ENCODE measurements at regions not wholly inside any gene's neighbourhood (a gene's known extent, or its start where the extent isn't known, plus 50 kb on each side); places are given as distances from the start of the nearest gene placed in this dataset.

- peaks cover 70% of the 10 kb centered on the region for H3K27me3 ChIP-seq (ENCODE audit: control insufficient read depth, insufficient read depth, low read length)
- H3K4me1 ChIP-seq (ENCODE audit: control insufficient read depth, insufficient read depth, low read length): no peaks in the 10 kb centered on the region
- peaks cover under 1% of the 10 kb centered on the region for H3K9me3 ChIP-seq (replicated peaks; ENCODE audit: low read length)
- no peak overlapping the region for H3K9ac ChIP-seq (ENCODE audit: low read depth, low read length)
- H3K4me3 ChIP-seq (ENCODE audit: low read length): no peak overlapping the region
- no peak overlapping the region for H3K4me2 ChIP-seq (ENCODE audit: low read length)
- no peaks in the 10 kb centered on the region for H3K36me3 ChIP-seq (ENCODE audit: insufficient read depth, low read length)
These were observed 278.0 kb upstream of the CDH4 start for GRCh38 chr20:60974022-60974421.

GRCh38 chr20:60974441-60974945 is 277.6 kb upstream of the CDH4 start:
- Histone ChIP-seq H3K36me3 (ENCODE audit: insufficient read depth, low read length) (no peaks in the 10 kb centered on the region), H3K9me3 (replicated peaks; ENCODE audit: low read length) (peaks cover 3% of the 10 kb centered on the region), H3K27me3 (ENCODE audit: control insufficient read depth, insufficient read depth, low read length) (peaks cover 67% of the 10 kb centered on the region), H3K9ac (ENCODE audit: low read depth, low read length) (no peak overlapping the region), H3K4me3 (ENCODE audit: low read length) (no peak overlapping the region), H3K4me2 (ENCODE audit: low read length) (no peak overlapping the region), H3K4me1 (ENCODE audit: control insufficient read depth, insufficient read depth, low read length) (no peaks in the 10 kb centered on the region)

DNA sequence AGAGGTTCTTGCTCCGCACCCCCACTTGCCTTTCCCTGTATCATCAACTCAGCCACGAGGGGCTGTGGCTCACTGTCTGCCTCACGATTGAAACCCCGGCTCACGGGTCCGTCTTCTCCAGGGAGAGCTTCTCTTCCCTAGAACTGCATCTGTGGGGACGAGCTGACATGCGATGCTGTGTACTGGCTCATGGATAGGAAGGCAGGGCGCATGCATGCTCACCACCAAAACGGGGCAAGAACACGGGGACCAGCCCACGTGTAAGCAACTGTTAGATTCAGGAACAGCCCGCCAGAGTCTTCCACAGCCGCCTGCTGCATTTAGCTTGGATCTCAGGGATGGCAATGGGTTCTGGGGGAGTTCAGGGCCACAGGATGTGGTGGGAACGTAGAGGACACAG is 275.9 kb upstream of the CDH4 start:
- no peaks in the 10 kb centered on the region for H3K36me3 ChIP-seq (ENCODE audit: insufficient read depth, low read length)
- H3K9ac ChIP-seq (ENCODE audit: low read depth, low read length): no peak overlapping the region
- no peak overlapping the region for H3K4me2 ChIP-seq (ENCODE audit: low read length)
- no peaks in the 10 kb centered on the region for H3K4me1 ChIP-seq (ENCODE audit: control insufficient read depth, insufficient read depth, low read length)
- H3K4me3 ChIP-seq (ENCODE audit: low read length): no peak overlapping the region
- peaks cover 3% of the 10 kb centered on the region for H3K9me3 ChIP-seq (replicated peaks; ENCODE audit: low read length)
- H3K27me3 ChIP-seq (ENCODE audit: control insufficient read depth, insufficient read depth, low read length): peaks cover 54% of the 10 kb centered on the region

DNA sequence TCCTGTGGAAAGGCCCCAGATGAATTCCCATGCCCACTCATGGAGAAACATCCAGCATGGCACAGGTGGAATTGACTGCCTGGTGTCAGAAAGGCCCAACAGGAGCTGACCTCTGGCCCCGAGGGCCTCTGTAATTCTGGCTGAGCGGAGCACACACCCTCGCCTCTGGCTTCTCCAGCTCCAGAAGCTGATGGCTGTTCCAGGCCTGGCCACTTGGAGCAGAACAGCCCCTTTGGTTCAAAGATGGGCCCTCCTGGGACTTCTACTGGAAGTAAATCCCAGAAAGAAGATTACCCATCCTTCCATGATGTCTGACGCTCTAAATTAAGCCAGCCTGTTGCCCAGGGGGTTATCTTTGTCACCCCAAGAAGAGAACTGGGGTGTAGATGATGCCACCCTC is 275.1 kb upstream of the CDH4 start:
- no peaks in the 10 kb centered on the region for H3K4me1 ChIP-seq (ENCODE audit: control insufficient read depth, insufficient read depth, low read length)
- peaks cover 47% of the 10 kb centered on the region for H3K27me3 ChIP-seq (ENCODE audit: control insufficient read depth, insufficient read depth, low read length)
- no peak overlapping the region for H3K9ac ChIP-seq (ENCODE audit: low read depth, low read length)
- H3K4me3 ChIP-seq (ENCODE audit: low read length): no peak overlapping the region
- no peak overlapping the region for H3K4me2 ChIP-seq (ENCODE audit: low read length)
- H3K9me3 ChIP-seq (replicated peaks; ENCODE audit: low read length): peaks cover 3% of the 10 kb centered on the region
- H3K36me3 ChIP-seq (ENCODE audit: insufficient read depth, low read length): no peaks in the 10 kb centered on the region

DNA sequence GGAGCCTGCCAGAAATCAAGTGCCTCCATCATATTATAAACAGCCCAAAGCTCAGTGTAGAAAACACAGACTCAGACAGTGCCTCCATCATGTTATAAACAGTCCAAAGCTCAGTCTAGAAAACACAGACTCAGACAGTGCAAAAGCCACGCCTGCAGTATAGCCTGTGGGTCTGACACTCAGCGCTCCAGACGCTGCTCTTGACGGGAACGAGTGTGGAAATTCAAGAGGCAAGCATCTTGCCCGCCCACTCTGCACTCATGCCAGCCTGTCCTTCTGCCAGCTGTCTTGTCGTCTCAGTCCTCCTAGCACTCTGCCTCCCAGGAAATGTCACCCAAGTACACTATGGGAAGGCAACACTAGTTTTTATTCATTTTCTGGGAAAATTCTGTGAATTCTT is 274.2 kb upstream of the CDH4 start:
- H3K9ac ChIP-seq (ENCODE audit: low read depth, low read length): no peak overlapping the region

GRCh38 chr20:60984666-60985065 is 267.4 kb upstream of the CDH4 start:
- Histone ChIP-seq H3K9me3 (replicated peaks; ENCODE audit: low read length) (no peaks in the 10 kb centered on the region), H3K4me1 (ENCODE audit: control insufficient read depth, insufficient read depth, low read length) (no peaks in the 10 kb centered on the region), H3K36me3 (ENCODE audit: insufficient read depth, low read length) (no peaks in the 10 kb centered on the region), H3K9ac (ENCODE audit: low read depth, low read length) (no peak overlapping the region), H3K27me3 (ENCODE audit: control insufficient read depth, insufficient read depth, low read length) (peaks cover 49% of the 10 kb centered on the region), H3K4me3 (ENCODE audit: low read length) (no peak overlapping the region), H3K4me2 (ENCODE audit: low read length) (no peak overlapping the region)

More for the DNA sequence above, 274.2 kb upstream of the CDH4 start:
- Histone ChIP-seq H3K4me3 (ENCODE audit: low read length) (no peak overlapping the region), H3K27me3 (ENCODE audit: control insufficient read depth, insufficient read depth, low read length) (peaks cover 39% of the 10 kb centered on the region), H3K4me2 (ENCODE audit: low read length) (no peak overlapping the region), H3K9me3 (replicated peaks; ENCODE audit: low read length) (peaks cover 3% of the 10 kb centered on the region), H3K36me3 (ENCODE audit: insufficient read depth, low read length) (no peaks in the 10 kb centered on the region), H3K4me1 (ENCODE audit: control insufficient read depth, insufficient read depth, low read length) (no peaks in the 10 kb centered on the region)

- H3K9ac ChIP-seq (ENCODE audit: low read depth, low read length): no peak overlapping the region
- H3K4me2 ChIP-seq (ENCODE audit: low read length): no peak overlapping the region
- H3K4me1 ChIP-seq (ENCODE audit: control insufficient read depth, insufficient read depth, low read length): no peaks in the 10 kb centered on the region
- peaks cover 49% of the 10 kb centered on the region for H3K27me3 ChIP-seq (ENCODE audit: control insufficient read depth, insufficient read depth, low read length)
- no peaks in the 10 kb centered on the region for H3K9me3 ChIP-seq (replicated peaks; ENCODE audit: low read length)
- H3K36me3 ChIP-seq (ENCODE audit: insufficient read depth, low read length): no peaks in the 10 kb centered on the region
- no peak overlapping the region for H3K4me3 ChIP-seq (ENCODE audit: low read length)
These were observed 265.4 kb upstream of the CDH4 start for GRCh38 chr20:60986506-60987156.

- Histone ChIP-seq H3K4me2 (ENCODE audit: low read length) (no peak overlapping the region), H3K9me3 (replicated peaks; ENCODE audit: low read length) (no peaks in the 10 kb centered on the region), H3K9ac (ENCODE audit: low read depth, low read length) (no peak overlapping the region), H3K27me3 (ENCODE audit: control insufficient read depth, insufficient read depth, low read length) (peaks cover 49% of the 10 kb centered on the region), H3K4me3 (ENCODE audit: low read length) (no peak overlapping the region), H3K36me3 (ENCODE audit: insufficient read depth, low read length) (no peaks in the 10 kb centered on the region), H3K4me1 (ENCODE audit: control insufficient read depth, insufficient read depth, low read length) (no peaks in the 10 kb centered on the region)
These were observed 262.0 kb upstream of the CDH4 start for GRCh38 chr20:60990061-60990460.

DNA sequence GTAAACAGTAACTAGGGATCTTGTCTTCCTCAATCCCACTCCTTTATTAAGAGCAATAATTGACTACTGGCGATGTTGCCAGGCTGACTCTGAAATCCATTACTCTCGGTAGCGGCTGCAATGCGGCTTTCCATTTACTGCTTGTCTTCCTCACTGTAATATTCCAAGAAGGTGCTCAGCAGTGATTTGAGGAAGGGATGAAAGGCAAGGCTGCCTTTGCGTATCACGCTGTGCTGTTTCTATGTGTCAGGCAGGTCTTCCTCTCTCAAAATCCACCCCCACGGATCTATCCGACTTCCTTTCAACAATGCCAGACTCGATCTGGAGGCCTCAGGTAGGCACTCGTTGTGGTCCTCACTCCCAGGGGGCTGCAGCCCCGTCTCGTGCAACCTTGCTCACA is 261.4 kb upstream of the CDH4 start:
- Histone ChIP-seq H3K9ac (ENCODE audit: low read depth, low read length) (no peak overlapping the region), H3K4me3 (ENCODE audit: low read length) (no peak overlapping the region), H3K9me3 (replicated peaks; ENCODE audit: low read length) (no peaks in the 10 kb centered on the region), H3K4me2 (ENCODE audit: low read length) (no peak overlapping the region), H3K4me1 (ENCODE audit: control insufficient read depth, insufficient read depth, low read length) (no peaks in the 10 kb centered on the region), H3K27me3 (ENCODE audit: control insufficient read depth, insufficient read depth, low read length) (peaks cover 46% of the 10 kb centered on the region), H3K36me3 (ENCODE audit: insufficient read depth, low read length) (no peaks in the 10 kb centered on the region)

- H3K36me3 ChIP-seq (ENCODE audit: insufficient read depth, low read length): no peaks in the 10 kb centered on the region
- H3K4me2 ChIP-seq (ENCODE audit: low read length): no peak overlapping the region
- H3K27me3 ChIP-seq (ENCODE audit: control insufficient read depth, insufficient read depth, low read length): peaks cover 47% of the 10 kb centered on the region
- H3K9ac ChIP-seq (ENCODE audit: low read depth, low read length): no peak overlapping the region
- no peak overlapping the region for H3K4me3 ChIP-seq (ENCODE audit: low read length)
- no peaks in the 10 kb centered on the region for H3K9me3 ChIP-seq (replicated peaks; ENCODE audit: low read length)
- no peaks in the 10 kb centered on the region for H3K4me1 ChIP-seq (ENCODE audit: control insufficient read depth, insufficient read depth, low read length)
These were observed 258.5 kb upstream of the CDH4 start for GRCh38 chr20:60993433-60994044.

- Histone ChIP-seq H3K9ac (ENCODE audit: low read depth, low read length) (no peak overlapping the region), H3K9me3 (replicated peaks; ENCODE audit: low read length) (no peaks in the 10 kb centered on the region), H3K4me1 (ENCODE audit: control insufficient read depth, insufficient read depth, low read length) (no peaks in the 10 kb centered on the region), H3K4me2 (ENCODE audit: low read length) (no peak overlapping the region), H3K27me3 (ENCODE audit: control insufficient read depth, insufficient read depth, low read length) (peaks cover 62% of the 10 kb centered on the region), H3K36me3 (ENCODE audit: insufficient read depth, low read length) (no peaks in the 10 kb centered on the region), H3K4me3 (ENCODE audit: low read length) (no peak overlapping the region)
These were observed 252.8 kb upstream of the CDH4 start for GRCh38 chr20:60999250-60999649.

DNA sequence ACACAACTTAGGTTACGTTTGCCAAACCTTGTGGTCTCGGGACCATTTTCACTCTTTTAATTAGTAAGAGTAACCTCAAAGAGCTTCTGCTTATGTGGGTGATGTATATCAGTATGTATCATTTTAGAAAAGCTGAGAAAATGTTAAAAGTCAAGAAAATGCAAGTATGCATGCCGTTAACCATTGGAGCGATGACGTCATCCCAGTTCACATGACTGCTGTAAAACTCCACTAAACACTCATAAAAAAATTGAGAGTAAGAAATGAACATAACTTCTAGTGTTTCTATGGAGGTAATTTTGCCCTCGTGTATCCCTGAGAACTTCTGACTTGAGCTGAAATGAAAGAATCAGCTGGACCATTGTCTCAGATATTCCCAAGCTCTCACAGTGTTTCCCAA is 250.0 kb upstream of the CDH4 start:
- no peak overlapping the region for H3K4me3 ChIP-seq (ENCODE audit: low read length)
- H3K4me1 ChIP-seq (ENCODE audit: control insufficient read depth, insufficient read depth, low read length): no peaks in the 10 kb centered on the region
- H3K27me3 ChIP-seq (ENCODE audit: control insufficient read depth, insufficient read depth, low read length): peaks cover 71% of the 10 kb centered on the region
- H3K9ac ChIP-seq (ENCODE audit: low read depth, low read length): no peak overlapping the region
- H3K4me2 ChIP-seq (ENCODE audit: low read length): no peak overlapping the region
- no peaks in the 10 kb centered on the region for H3K9me3 ChIP-seq (replicated peaks; ENCODE audit: low read length)
- no peaks in the 10 kb centered on the region for H3K36me3 ChIP-seq (ENCODE audit: insufficient read depth, low read length)
